GM23338 (cell line): ENCODE measurements at regions not wholly inside any gene's neighbourhood (a gene's known extent, or its start where the extent isn't known, plus 50 kb on each side); places are given as distances from the start of the nearest gene placed in this dataset.

Source experiments
- ATAC-seq: fragments of 200-7000 bp; cut with Tn5 transposase; 3 replicates; pipeline ENCODE4 v1.9.1; 2020
- DNase-seq: peaks from one replicate; pipeline ENCODE4 v3.0.0-alpha.2; 2015; ENCODE audit warnings: low spot score
- H2AFZ ChIP-seq: fragments of 200-600 bp; sonication (generic); 2 replicates; pipeline ENCODE4 v1.8.0; 2016; ENCODE audit warnings: antibody characterized with exemption, mild to moderate bottlenecking, moderate library complexity
- H3F3A ChIP-seq: fragments of 200-600 bp; sonication (generic); replicated peaks from 2 replicates; pipeline ENCODE4 v1.8.0; 2017; ENCODE audit warnings: antibody characterized with exemption, mixed run types, low read depth
- H3K27ac ChIP-seq: fragments of 200-600 bp; sonication (generic); 2 replicates; pipeline ENCODE4 v1.6.1; 2016; ENCODE audit warnings: low read depth
- H3K27me3 ChIP-seq: fragments of 200-600 bp; sonication (generic); 2 replicates; pipeline ENCODE4 v1.8.0; 2016; ENCODE audit warnings: mild to moderate bottlenecking, mixed run types, moderate library complexity; ENCODE audit not compliant: insufficient read depth
- H3K36me3 ChIP-seq: fragments of 200-600 bp; sonication (generic); 2 replicates; pipeline ENCODE4 v1.8.0; 2016; ENCODE audit warnings: mild to moderate bottlenecking; ENCODE audit not compliant: insufficient read depth
- H3K4me1 ChIP-seq: fragments of 200-600 bp; sonication (generic); 2 replicates; pipeline ENCODE4 v1.8.0; 2016; ENCODE audit warnings: mild to moderate bottlenecking, moderate library complexity; ENCODE audit not compliant: insufficient read depth
- H3K4me2 ChIP-seq: fragments of 200-600 bp; sonication (generic); 2 replicates; pipeline ENCODE4 v1.7.1; 2017; ENCODE audit warnings: mixed run types
- H3K4me3 ChIP-seq: fragments of 200-600 bp; sonication (generic); 2 replicates; pipeline ENCODE4 v1.6.1; 2016; ENCODE audit warnings: mixed run types
- H3K79me2 ChIP-seq: fragments of 200-600 bp; sonication (generic); replicated peaks from 2 replicates; pipeline ENCODE4 v1.8.0; 2017; ENCODE audit warnings: mild to moderate bottlenecking; ENCODE audit not compliant: insufficient read depth
- H3K9me2 ChIP-seq: fragments of 200-600 bp; sonication (generic); 2 replicates; pipeline ENCODE4 v1.8.0; 2017; ENCODE audit not compliant: insufficient read depth
- H4K20me1 ChIP-seq: fragments of 200-600 bp; sonication (generic); replicated peaks from 2 replicates; pipeline ENCODE4 v1.8.0; 2017; ENCODE audit warnings: mild to moderate bottlenecking; ENCODE audit not compliant: insufficient read depth
- H3K27ac Mint-ChIP-seq: 2 replicates; pipeline ENCODE4 v1.8.0; 2020; ENCODE audit warnings: inconsistent platforms, mild to moderate bottlenecking, moderate library complexity, mixed read lengths
- H3K27me3 Mint-ChIP-seq: 3 replicates; pipeline ENCODE4 v1.8.0; 2022; ENCODE audit warnings: low read depth, mild to moderate bottlenecking, moderate library complexity, mixed read lengths, inconsistent platforms; ENCODE audit not compliant: insufficient read depth, poor library complexity
- H3K36me3 Mint-ChIP-seq: 3 replicates; pipeline ENCODE4 v1.8.0; 2021; ENCODE audit warnings: low read depth, mild to moderate bottlenecking, inconsistent platforms, moderate library complexity, mixed read lengths
- H3K4me1 Mint-ChIP-seq: 3 replicates; pipeline ENCODE4 v1.8.0; 2020; ENCODE audit warnings: mild to moderate bottlenecking, inconsistent platforms, mixed read lengths
- H3K4me3 Mint-ChIP-seq: 3 replicates; pipeline ENCODE4 v1.8.0; 2021; ENCODE audit warnings: moderate library complexity, mild to moderate bottlenecking, inconsistent platforms, mixed read lengths
- H3K9me3 Mint-ChIP-seq: 3 replicates; pipeline ENCODE4 v1.8.0; 2020; ENCODE audit warnings: moderate library complexity, mild to moderate bottlenecking, inconsistent platforms, mixed read lengths
- CREB1 ChIP-seq: fragments of 250-450 bp; sonication (Bioruptor Pico); IDR thresholded peaks from 2 replicates; pipeline ENCODE4 v1.5.0; 2020; ENCODE audit warnings: low read depth, mild to moderate bottlenecking, moderate library complexity
- CTCF ChIP-seq, 2 experiments: fragments of 200-600 bp in 1 of 2; sonication (generic) in 1 of 2; conservative IDR thresholded peaks; 2 replicates each; pipeline versions ENCODE4 v1.5.1 to v1.6.1; 2016 to 2017; ENCODE audit warnings: antibody characterized with exemption in 2 of 2, low read depth in 2 of 2, mild to moderate bottlenecking in 2 of 2, moderate library complexity in 1 of 2
- EZH2 ChIP-seq: fragments of 200-600 bp; sonication (generic); IDR thresholded peaks from one replicate; pipeline ENCODE4 v1.8.0; 2017; ENCODE audit warnings: antibody characterized with exemption, mild to moderate bottlenecking, low read depth; ENCODE audit not compliant: unreplicated experiment
- EZH2phosphoT487 ChIP-seq: fragments of 200-600 bp; sonication (generic); IDR thresholded peaks from one replicate; pipeline ENCODE4 v1.8.1; 2018; ENCODE audit warnings: antibody characterized with exemption; ENCODE audit not compliant: unreplicated experiment
- JUNB ChIP-seq: IDR thresholded peaks from one replicate; pipeline ENCODE4 v1.6.1; 2016; ENCODE audit warnings: antibody characterized with exemption; ENCODE audit not compliant: unreplicated experiment
- NANOG ChIP-seq: IDR thresholded peaks from 2 replicates; pipeline ENCODE4 v1.6.1; 2016; ENCODE audit warnings: antibody characterized with exemption, borderline replicate concordance
- POLR2AphosphoS5 ChIP-seq: IDR thresholded peaks from 2 replicates; pipeline ENCODE4 v1.6.1; 2016; ENCODE audit warnings: antibody characterized with exemption, low read depth
- STAT1 ChIP-seq: IDR thresholded peaks from one replicate; pipeline ENCODE4 v1.6.1; 2016; ENCODE audit warnings: antibody characterized with exemption; ENCODE audit not compliant: unreplicated experiment
- ZNF114 ChIP-seq: fragments of 250-450 bp; sonication (Bioruptor Pico); IDR thresholded peaks from 2 replicates; pipeline ENCODE4 v1.5.0; 2020; ENCODE audit warnings: mild to moderate bottlenecking, moderate library complexity
- ZNF331 ChIP-seq: fragments of 250-450 bp; sonication (Bioruptor Pico); IDR thresholded peaks from 2 replicates; pipeline ENCODE4 v1.5.0; 2020; ENCODE audit warnings: low read depth, mild to moderate bottlenecking, moderate library complexity
- ZNF462 ChIP-seq: fragments of 250-450 bp; sonication (Bioruptor Pico); IDR thresholded peaks from 2 replicates; pipeline ENCODE4 v1.5.0; 2020; ENCODE audit warnings: mild to moderate bottlenecking, moderate library complexity
- TF ChIP-seq, protein P1 (sequence below): IDR thresholded peaks from one replicate; pipeline ENCODE4 v1.6.1; 2018; ENCODE audit warnings: antibody characterized with exemption; ENCODE audit not compliant: unreplicated experiment

GRCh38 chr5:144093868-144094267 lies 76.6 kb downstream of the YIPF5 start (continued):
- no peak for TF ChIP-seq EZH2
- TF ChIP-seq NANOG: no peak
- no peak for TF ChIP-seq CREB1
- no peak for TF ChIP-seq JUNB
- TF ChIP-seq ZNF331 (CRISPR knock-in tag): no peak
- TF ChIP-seq STAT1: no peak
- no peak for TF ChIP-seq CTCF (conservative IDR thresholded peaks at IDR 0.05; ENCODE audit: low read depth in 2 of 2)
- no peak for TF ChIP-seq EZH2phosphoT487
- TF ChIP-seq ZNF114: no peak

DNA sequence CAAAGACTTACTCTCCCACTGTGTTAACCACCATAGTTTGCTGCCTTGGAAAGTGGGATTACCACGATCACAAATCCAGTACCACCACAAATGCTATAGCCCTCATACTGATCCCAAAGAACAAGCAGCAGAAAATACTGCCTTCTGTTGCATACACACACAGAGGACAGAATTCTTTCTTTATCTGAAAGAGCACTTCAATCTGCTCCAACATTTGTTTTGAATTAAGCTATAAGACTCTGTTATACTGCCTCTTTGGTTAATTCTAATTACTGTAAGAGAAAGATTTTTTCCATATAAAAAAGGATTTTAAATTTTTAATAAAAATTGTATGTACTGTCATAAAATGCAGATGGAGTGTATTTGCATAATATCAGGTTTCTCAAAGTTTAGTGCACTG lies 69.8 kb downstream of the YIPF5 start:
- no peak for ATAC-seq
- Histone ChIP-seq H3K27me3 (peaks cover 5% of the 10 kb centered on the region), H2AFZ (no peak overlapping the region), H3K27ac (no peak overlapping the region), H3F3A (no peaks in the 10 kb centered on the region), H3K4me3 (no peak overlapping the region), H3K4me1 (peaks cover 8% of the 10 kb centered on the region; the same call in 1 of the 2 replicates), H3K79me2 (no peaks in the 10 kb centered on the region), H4K20me1 (no peaks in the 10 kb centered on the region), H3K9me2 (no peaks in the 10 kb centered on the region), H3K4me2 (no peak overlapping the region), H3K36me3 (no peaks in the 10 kb centered on the region)
- Mint-ChIP-seq H3K4me1 (peaks cover 4% of the 10 kb centered on the region; the same call in 1 of the 3 replicates), H3K9me3 (peaks cover 4% of the 10 kb centered on the region; the same call in 1 of the 3 replicates), H3K36me3 (no peaks in the 10 kb centered on the region), H3K27ac (no peak overlapping the region), H3K4me3 (no peak overlapping the region), H3K27me3 (no peaks in the 10 kb centered on the region)
- DNase-seq: no peak
- no peak for TF ChIP-seq POLR2AphosphoS5
- TF ChIP-seq STAT1: no peak
- TF ChIP-seq ZNF462 (CRISPR knock-in tag): no peak
- no peak for TF ChIP-seq CREB1
- TF ChIP-seq, protein P1, sequence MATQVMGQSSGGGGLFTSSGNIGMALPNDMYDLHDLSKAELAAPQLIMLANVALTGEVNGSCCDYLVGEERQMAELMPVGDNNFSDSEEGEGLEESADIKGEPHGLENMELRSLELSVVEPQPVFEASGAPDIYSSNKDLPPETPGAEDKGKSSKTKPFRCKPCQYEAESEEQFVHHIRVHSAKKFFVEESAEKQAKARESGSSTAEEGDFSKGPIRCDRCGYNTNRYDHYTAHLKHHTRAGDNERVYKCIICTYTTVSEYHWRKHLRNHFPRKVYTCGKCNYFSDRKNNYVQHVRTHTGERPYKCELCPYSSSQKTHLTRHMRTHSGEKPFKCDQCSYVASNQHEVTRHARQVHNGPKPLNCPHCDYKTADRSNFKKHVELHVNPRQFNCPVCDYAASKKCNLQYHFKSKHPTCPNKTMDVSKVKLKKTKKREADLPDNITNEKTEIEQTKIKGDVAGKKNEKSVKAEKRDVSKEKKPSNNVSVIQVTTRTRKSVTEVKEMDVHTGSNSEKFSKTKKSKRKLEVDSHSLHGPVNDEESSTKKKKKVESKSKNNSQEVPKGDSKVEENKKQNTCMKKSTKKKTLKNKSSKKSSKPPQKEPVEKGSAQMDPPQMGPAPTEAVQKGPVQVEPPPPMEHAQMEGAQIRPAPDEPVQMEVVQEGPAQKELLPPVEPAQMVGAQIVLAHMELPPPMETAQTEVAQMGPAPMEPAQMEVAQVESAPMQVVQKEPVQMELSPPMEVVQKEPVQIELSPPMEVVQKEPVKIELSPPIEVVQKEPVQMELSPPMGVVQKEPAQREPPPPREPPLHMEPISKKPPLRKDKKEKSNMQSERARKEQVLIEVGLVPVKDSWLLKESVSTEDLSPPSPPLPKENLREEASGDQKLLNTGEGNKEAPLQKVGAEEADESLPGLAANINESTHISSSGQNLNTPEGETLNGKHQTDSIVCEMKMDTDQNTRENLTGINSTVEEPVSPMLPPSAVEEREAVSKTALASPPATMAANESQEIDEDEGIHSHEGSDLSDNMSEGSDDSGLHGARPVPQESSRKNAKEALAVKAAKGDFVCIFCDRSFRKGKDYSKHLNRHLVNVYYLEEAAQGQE: no peak
- no peak for TF ChIP-seq CTCF (conservative IDR thresholded peaks at IDR 0.05; ENCODE audit: low read depth in 2 of 2)
